ENCODE measurements at regions not wholly inside any gene's neighbourhood (a gene's known extent, or its start where the extent isn't known, plus 50 kb on each side); places are given as distances from the start of the nearest gene placed in this dataset.

GRCh38 chr13:53167561-53167960 lies 138.9 kb downstream of the OLFM4 start:
- Histone ChIP-seq H3K9ac (ENCODE audit: extremely low read depth, insufficient read length, low read length) (no peak overlapping the region), H3T11ph (ENCODE audit: low read length) (no peak overlapping the region), H3K14ac (ENCODE audit: insufficient read depth, low read length) (no peak overlapping the region), H3K79me1 (ENCODE audit: insufficient read depth, low read depth, low read length, poor library complexity, severe bottlenecking) (no peaks in the 10 kb centered on the region), H2BK5ac (ENCODE audit: insufficient read length, low read length) (no peak overlapping the region), H3K27ac (ENCODE audit: insufficient read length, low read depth, low read length) (no peak overlapping the region), H4K8ac (replicated peaks; ENCODE audit: insufficient read length, low read depth, low read length) (no peak overlapping the region), H2BK12ac (ENCODE audit: insufficient read length, low read depth, low read length) (no peak overlapping the region), H2BK15ac (ENCODE audit: low read depth, low read length) (no peak overlapping the region), H2AFZ (ENCODE audit: low read length) (no peak overlapping the region), H3K4me1 (ENCODE audit: insufficient read depth, low read length) (no peaks in the 10 kb centered on the region; the same call in 1 of the 2 replicates), H3K56ac (ENCODE audit: insufficient read length, low read depth, low read length) (no peak overlapping the region), H3K23ac (ENCODE audit: insufficient read length, low read depth, low read length) (no peak overlapping the region), H3K23me2 (ENCODE audit: insufficient read length, low read depth, low read length, poor library complexity, severe bottlenecking) (no peaks in the 10 kb centered on the region), H2BK120ac (ENCODE audit: low read depth, low read length, poor library complexity, severe bottlenecking) (no peak overlapping the region), H4K5ac (ENCODE audit: insufficient read length, low read depth, low read length) (no peak overlapping the region), H3K4ac (ENCODE audit: low read depth, low read length) (no peak overlapping the region), H4K20me1 (ENCODE audit: control insufficient read depth, insufficient read depth, insufficient read length) (no peaks in the 10 kb centered on the region), H4K91ac (ENCODE audit: insufficient read length, low read depth, low read length) (no peak overlapping the region), H3K27me3 (ENCODE audit: insufficient read depth, low read length) (no peaks in the 10 kb centered on the region), H2AK5ac (ENCODE audit: insufficient read length, low read length) (no peak overlapping the region), H3K9me3 (ENCODE audit: control insufficient read depth, low read depth, low read length) (no peaks in the 10 kb centered on the region), H3K79me2 (ENCODE audit: insufficient read depth, low read length) (no peaks in the 10 kb centered on the region), H3K4me2 (ENCODE audit: insufficient read depth, insufficient read length, low read length) (no peak overlapping the region), H2BK20ac (ENCODE audit: low read depth, low read length, poor library complexity, severe bottlenecking) (no peak overlapping the region), H3K18ac (ENCODE audit: insufficient read length, low read depth, low read length) (no peak overlapping the region)
- WGBS (ENCODE audit: extremely low coverage, insufficient read length, low lambda C conversion rate): no CpG with 5 or more reads among the region's 3 CpGs
- no peak for DNase-seq
- no peak overlapping the region for H3K4me3 Mint-ChIP-seq
- no peaks in the 10 kb centered on the region; a peak in 1 of 5 replicates for H3K9me3 Mint-ChIP-seq
- peaks cover 24 to 34% of the 10 kb centered on the region in 2 experiments for H3K4me1 Mint-ChIP-seq
- TF ChIP-seq CTCF (conservative IDR thresholded peaks at IDR 0.05): no peak
- H3K27me3 Mint-ChIP-seq (ENCODE audit: low read depth): peaks cover 25% of the 10 kb centered on the region
- H3K27ac Mint-ChIP-seq: no peak overlapping the region
- H3K36me3 Mint-ChIP-seq (ENCODE audit: insufficient read depth in 1 of 3, low read depth in 3 of 3): no peaks in the 10 kb centered on the region; a peak in 1 of 7 replicates

All from H9 (cell line).